PFSK-1 (cell line): ENCODE measurements at regions not wholly inside any gene's neighbourhood (a gene's known extent, or its start where the extent isn't known, plus 50 kb on each side); places are given as distances from the start of the nearest gene placed in this dataset.

Source experiments
- FOXP2 ChIP-seq: optimal IDR thresholded peaks from 2 replicates; pipeline ENCODE3; 2011; ENCODE audit warnings: borderline replicate concordance, control low read depth, inconsistent platforms; ENCODE audit not compliant: insufficient read depth; ENCODE audit errors: extremely low read length, extremely low read depth
- POLR2AphosphoS5 ChIP-seq: IDR thresholded peaks from 2 replicates; pipeline ENCODE4 v1.6.1; 2012; ENCODE audit warnings: low read depth, mild to moderate bottlenecking, control low read depth, low read length, moderate library complexity
- REST ChIP-seq, 2 experiments: IDR thresholded peaks; 2 replicates each; pipeline versions ENCODE4 v1.6.1 to v1.8.0; 2011 to 2012; ENCODE audit warnings: low read depth in 2 of 2, low read length in 2 of 2, control low read depth in 1 of 2, inconsistent platforms in 1 of 2, mild to moderate bottlenecking in 1 of 2, moderate library complexity in 1 of 2; ENCODE audit not compliant: insufficient read depth in 1 of 2
- SIN3A ChIP-seq: IDR thresholded peaks from 2 replicates; pipeline ENCODE4 v1.6.1; 2012; ENCODE audit warnings: mild to moderate bottlenecking, low read length, moderate library complexity, borderline replicate concordance; ENCODE audit not compliant: insufficient read depth
- TAF1 ChIP-seq: IDR thresholded peaks from 2 replicates; pipeline ENCODE4 v1.6.1; 2012; ENCODE audit warnings: low read length, control low read depth, borderline replicate concordance; ENCODE audit not compliant: insufficient read depth

- TF ChIP-seq FOXP2 (no peak), REST (IDR thresholded peaks at IDR 0.05; ENCODE audit: insufficient read depth in 1 of 2, low read depth in 2 of 2, low read length in 2 of 2) (no peak), TAF1 (no peak), POLR2AphosphoS5 (no peak), SIN3A (no peak)
Measured at GRCh38 chr2:129925381-129925780, 54.1 kb upstream of the RAB6C start.

GRCh38 chr2:129927696-129928095, 51.8 kb upstream of the RAB6C start:
- TF ChIP-seq FOXP2: no peak
- TF ChIP-seq TAF1: no peak
- no peak for TF ChIP-seq SIN3A
- no peak for TF ChIP-seq POLR2AphosphoS5
- TF ChIP-seq REST (IDR thresholded peaks at IDR 0.05; ENCODE audit: insufficient read depth in 1 of 2, low read depth in 2 of 2, low read length in 2 of 2): no peak

- TF ChIP-seq POLR2AphosphoS5: no peak
Measured at GRCh38 chr2:129929321-129930290, 49.9 kb upstream of the RAB6C start.
